B cell (primary cell): ENCODE measurements at regions not wholly inside any gene's neighbourhood (a gene's known extent, or its start where the extent isn't known, plus 50 kb on each side); places are given as distances from the start of the nearest gene placed in this dataset.

Source experiments
- ATAC-seq: fragments of 200-7000 bp; cut with Tn5 transposase; one replicate; pipeline ENCODE4 v1.10.0; 2021; ENCODE audit warnings: low read depth, mild to moderate bottlenecking, moderate number of reproducible peaks, moderate library complexity
- CTCF ChIA-PET: fragments of 350-600 bp; sonication (Branson Sonifier 250); formaldehyde crosslinking; loops from one replicate; lab custom pipeline; 2021; ENCODE audit warnings: antibody characterized with exemption, inconsistent platforms; lab: Charles Lee
- POLR2A ChIA-PET: fragments of 350-600 bp; sonication (Branson Sonifier 250); formaldehyde crosslinking; loops from one replicate; lab custom pipeline; 2021; ENCODE audit warnings: antibody characterized with exemption; lab: Charles Lee
- DNase-seq: peaks from one replicate; pipeline ENCODE4 v3.0.0; 2013
- H2AFZ ChIP-seq: 2 replicates; pipeline ENCODE4 v1.6.1; 2012; ENCODE audit warnings: mild to moderate bottlenecking, low read depth, low read length; ENCODE audit not compliant: insufficient read depth, poor library complexity, severe bottlenecking
- H3K27ac ChIP-seq, 2 donors: 1 replicate in 1 of 2; 2 replicates in 1 of 2; pipeline ENCODE4 v1.5.1; 2012 to 2013; ENCODE audit warnings: low read length in 2 of 2, mild to moderate bottlenecking in 2 of 2, moderate library complexity in 1 of 2
- H3K27me3 ChIP-seq, 4 experiments: fragments of 200-600 bp in 1 of 4; sonication (generic) in 1 of 4; replicated peaks in 1 of 4; 1 replicate in 2 of 4; 2 replicates in 2 of 4; pipeline versions ENCODE4 v1.6.1 to v1.7.0; 2013 to 2016; ENCODE audit warnings: low read length in 3 of 4, mild to moderate bottlenecking in 2 of 4, mixed read lengths in 1 of 4, moderate library complexity in 1 of 4; ENCODE audit not compliant: insufficient read depth in 4 of 4, control insufficient read depth in 3 of 4; ENCODE audit errors: control extremely low read depth in 1 of 4
- H3K36me3 ChIP-seq, 2 experiments: replicated peaks in 1 of 2; 1 replicate in 1 of 2; 2 replicates in 1 of 2; pipeline versions ENCODE4 v1.6.1 to v1.7.1; 2013; ENCODE audit warnings: low read length in 1 of 2; ENCODE audit not compliant: insufficient read depth in 2 of 2, control insufficient read depth in 1 of 2; ENCODE audit errors: control extremely low read depth in 1 of 2, extremely low read depth in 1 of 2
- H3K4me1 ChIP-seq, 2 donors: fragments of 200-600 bp in 1 of 2; sonication (generic) in 1 of 2; 1 replicate in 1 of 2; 2 replicates in 1 of 2; pipeline versions ENCODE4 v1.5.1 to v1.6.1; 2013 to 2017; ENCODE audit warnings: low read length in 2 of 2; ENCODE audit not compliant: control insufficient read depth in 2 of 2, insufficient read depth in 2 of 2
- H3K4me2 ChIP-seq: replicated peaks from 2 replicates; pipeline ENCODE3; 2012; ENCODE audit warnings: mild to moderate bottlenecking, low read depth, low read length; ENCODE audit not compliant: poor library complexity, severe bottlenecking
- H3K4me3 ChIP-seq, 5 experiments: fragments of 200-600 bp in 1 of 5; sonication (generic) in 1 of 5; 1 replicate in 3 of 5; 2 replicates in 2 of 5; pipeline versions ENCODE4 v1.5.1 to v1.7.0; 2011 to 2016; ENCODE audit warnings: low read length in 4 of 5, mild to moderate bottlenecking in 4 of 5, low read depth in 2 of 5, control low read depth in 1 of 5, moderate library complexity in 1 of 5; ENCODE audit not compliant: insufficient read depth in 1 of 5; ENCODE audit errors: control extremely low read depth in 1 of 5, extremely low read depth in 1 of 5
- H3K79me2 ChIP-seq: fragments of 200-600 bp; sonication (generic); one replicate; pipeline ENCODE4 v1.6.0; 2016; ENCODE audit warnings: low read length; ENCODE audit not compliant: control insufficient read depth, insufficient read depth
- H3K9ac ChIP-seq: fragments of 200-600 bp; sonication (generic); 2 replicates; pipeline ENCODE4 v1.6.1; 2017; ENCODE audit warnings: mild to moderate bottlenecking, low read length, moderate library complexity
- H3K9me3 ChIP-seq, 3 donors: one replicate each; pipeline versions ENCODE4 v1.6.1 to v1.7.1; 2013; ENCODE audit warnings: low read length in 2 of 3; ENCODE audit not compliant: control insufficient read depth in 2 of 3, insufficient read depth in 1 of 3; ENCODE audit errors: control extremely low read depth in 1 of 3
- H4K20me1 ChIP-seq: 2 replicates; pipeline ENCODE4 v1.6.0; 2012; ENCODE audit warnings: mild to moderate bottlenecking, low read length; ENCODE audit not compliant: insufficient read depth, control insufficient read depth, poor library complexity, severe bottlenecking
- H3K27ac Mint-ChIP-seq: one replicate; pipeline ENCODE4 v1.8.0; 2021; ENCODE audit warnings: mixed read lengths
- H3K27me3 Mint-ChIP-seq: one replicate; pipeline ENCODE4 v1.8.0; 2021; ENCODE audit warnings: mixed read lengths
- H3K4me1 Mint-ChIP-seq: one replicate; pipeline ENCODE4 v1.8.0; 2021; ENCODE audit warnings: mixed read lengths
- H3K4me3 Mint-ChIP-seq: one replicate; pipeline ENCODE4 v1.8.0; 2021; ENCODE audit warnings: mixed read lengths
- H3K9me3 Mint-ChIP-seq: one replicate; pipeline ENCODE4 v1.8.0; 2022; ENCODE audit warnings: mixed read lengths; ENCODE audit not compliant: insufficient read depth
- EZH2 ChIP-seq: IDR thresholded peaks from 2 replicates; pipeline ENCODE4 v1.6.1; 2012; ENCODE audit warnings: borderline replicate concordance, low read depth, mild to moderate bottlenecking, moderate library complexity, low read length; ENCODE audit not compliant: insufficient read depth, poor library complexity, severe bottlenecking
- WGBS: methylation state at CpG from one replicate; pipeline ENCODE4 v1.1.5; 2013; ENCODE audit warnings: missing lambda C conversion rate; ENCODE audit not compliant: insufficient coverage; 5-methylcytosine and 5-hydroxymethylcytosine counted together
- intact Hi-C: fragments of 100-400 bp; cut with micrococcal nuclease; formaldehyde crosslinking; loops from one replicate; pipeline ENCODE4 v1.10.0; 2022
- TF ChIP-seq, protein P1 (sequence below): fragments of 200-600 bp; IDR thresholded peaks from one replicate; pipeline ENCODE4 v1.8.0; 2022; ENCODE audit warnings: antibody characterized with exemption, mild to moderate bottlenecking

DNA sequence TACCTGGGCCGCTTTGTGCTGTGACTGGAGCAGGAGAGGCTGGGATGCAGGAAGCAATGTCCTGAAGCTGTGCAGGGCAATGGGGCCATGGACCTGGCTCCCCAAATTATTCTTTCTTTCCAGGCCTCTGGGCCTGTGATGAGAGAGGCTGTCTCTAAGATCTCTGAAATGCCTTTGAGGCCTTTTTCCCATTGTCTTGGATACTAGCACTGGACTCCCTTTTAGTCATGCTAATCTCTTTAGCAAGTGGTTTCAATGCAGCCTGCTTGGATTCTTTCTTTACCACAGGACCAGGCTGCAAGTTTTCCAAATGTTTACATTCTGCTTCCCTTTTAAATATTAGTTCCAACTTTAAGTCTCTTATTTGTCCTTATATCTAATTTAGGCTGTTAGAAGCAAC lies 64.8 kb upstream of the SGO1 start:
- CTCF ChIA-PET = no interaction called here
- no peak overlapping the region for H3K4me3 ChIP-seq

DNA sequence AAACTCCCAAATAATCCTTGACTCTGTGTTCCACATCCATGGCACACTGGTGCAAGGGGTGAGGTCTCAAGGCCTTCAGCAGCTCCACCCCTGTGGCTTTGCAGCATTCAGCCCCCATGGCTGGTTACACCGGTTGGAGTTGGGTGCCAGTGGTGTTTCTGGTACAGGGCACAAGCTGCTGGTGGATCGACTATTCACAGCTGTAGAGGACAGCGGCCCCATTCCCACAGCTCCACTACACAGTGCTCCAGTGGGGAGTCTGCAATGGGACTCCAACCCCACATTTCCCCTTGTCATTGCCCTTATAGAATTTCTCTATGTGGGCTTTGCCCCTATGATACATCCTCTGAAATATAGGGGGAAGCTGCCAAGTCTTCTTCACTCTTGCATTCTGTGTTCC lies 64.3 kb upstream of the SGO1 start:
- WGBS = 100% methylated on average over 1 of the region's 3 CpGs

More for the DNA sequence above, 64.8 kb upstream of the SGO1 start:
- no peak overlapping the region for H3K4me3 Mint-ChIP-seq
- no peaks in the 10 kb centered on the region for H3K36me3 ChIP-seq
- H3K4me1 Mint-ChIP-seq = peaks cover 10% of the 10 kb centered on the region
- no peaks in the 10 kb centered on the region for H3K79me2 ChIP-seq
- H3K4me2 ChIP-seq = no peak overlapping the region
- no peak for TF ChIP-seq EZH2
- TF ChIP-seq, protein P1, sequence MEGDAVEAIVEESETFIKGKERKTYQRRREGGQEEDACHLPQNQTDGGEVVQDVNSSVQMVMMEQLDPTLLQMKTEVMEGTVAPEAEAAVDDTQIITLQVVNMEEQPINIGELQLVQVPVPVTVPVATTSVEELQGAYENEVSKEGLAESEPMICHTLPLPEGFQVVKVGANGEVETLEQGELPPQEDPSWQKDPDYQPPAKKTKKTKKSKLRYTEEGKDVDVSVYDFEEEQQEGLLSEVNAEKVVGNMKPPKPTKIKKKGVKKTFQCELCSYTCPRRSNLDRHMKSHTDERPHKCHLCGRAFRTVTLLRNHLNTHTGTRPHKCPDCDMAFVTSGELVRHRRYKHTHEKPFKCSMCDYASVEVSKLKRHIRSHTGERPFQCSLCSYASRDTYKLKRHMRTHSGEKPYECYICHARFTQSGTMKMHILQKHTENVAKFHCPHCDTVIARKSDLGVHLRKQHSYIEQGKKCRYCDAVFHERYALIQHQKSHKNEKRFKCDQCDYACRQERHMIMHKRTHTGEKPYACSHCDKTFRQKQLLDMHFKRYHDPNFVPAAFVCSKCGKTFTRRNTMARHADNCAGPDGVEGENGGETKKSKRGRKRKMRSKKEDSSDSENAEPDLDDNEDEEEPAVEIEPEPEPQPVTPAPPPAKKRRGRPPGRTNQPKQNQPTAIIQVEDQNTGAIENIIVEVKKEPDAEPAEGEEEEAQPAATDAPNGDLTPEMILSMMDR = no peak
- H3K9me3 Mint-ChIP-seq = peaks cover 4% of the 10 kb centered on the region
- H3K9ac ChIP-seq = no peak overlapping the region
- H3K27me3 Mint-ChIP-seq = no peaks in the 10 kb centered on the region
- peaks cover 0 to 4% of the 10 kb centered on the region in 2 donors for H3K4me1 ChIP-seq
- no peak overlapping the region for H2AFZ ChIP-seq
- no CpG with 5 or more reads among the region's 1 CpG for WGBS
- no peak overlapping the region for H3K27ac ChIP-seq
- no peaks in the 10 kb centered on the region for H4K20me1 ChIP-seq
- intact Hi-C loops = no loop called here
- H3K9me3 ChIP-seq = peaks cover 0 to 5% (median 3%) of the 10 kb centered on the region in 3 donors
- POLR2A ChIA-PET = no interaction called here
- no peaks in the 10 kb centered on the region for H3K27me3 ChIP-seq
- DNase-seq = no peak
- ATAC-seq = no peak
- H3K27ac Mint-ChIP-seq = no peak overlapping the region

More for the DNA sequence above, 64.3 kb upstream of the SGO1 start:
- Histone ChIP-seq H3K27me3 (no peaks in the 10 kb centered on the region), H3K9ac (no peak overlapping the region), H3K27ac (no peak overlapping the region), H3K4me2 (no peak overlapping the region), H3K4me1 (no peaks in the 10 kb centered on the region), H2AFZ (no peak overlapping the region), H4K20me1 (no peaks in the 10 kb centered on the region), H3K36me3 (no peaks in the 10 kb centered on the region), H3K9me3 (peaks cover 0 to 5% (median 3%) of the 10 kb centered on the region in 3 donors), H3K79me2 (no peaks in the 10 kb centered on the region), H3K4me3 (no peak overlapping the region)
- Mint-ChIP-seq H3K4me1 (peaks cover 9% of the 10 kb centered on the region), H3K4me3 (no peak overlapping the region), H3K9me3 (peaks cover 4% of the 10 kb centered on the region), H3K27ac (no peak overlapping the region), H3K27me3 (no peaks in the 10 kb centered on the region)
- POLR2A ChIA-PET = no interaction called here
- CTCF ChIA-PET = no interaction called here
- ATAC-seq (no peak), DNase-seq (no peak)
- intact Hi-C loops = no loop called here
- TF ChIP-seq, protein P1 = no peak
- TF ChIP-seq EZH2 = no peak
